ENCODE measurements at regions not wholly inside any gene's neighbourhood (a gene's known extent, or its start where the extent isn't known, plus 50 kb on each side); places are given as distances from the start of the nearest gene placed in this dataset.

GRCh38 chr9:79911724-79912123 lies 340.0 kb downstream of the TLE4 start:
- Histone ChIP-seq H3K9me3 (no peaks in the 10 kb centered on the region), H3K27ac (no peak overlapping the region), H3K27me3 (no peaks in the 10 kb centered on the region), H3K4me3 (no peak overlapping the region), H3K36me3 (no peaks in the 10 kb centered on the region), H3K4me1 (ENCODE audit: insufficient read depth) (no peaks in the 10 kb centered on the region)
- DNase-seq, result no peak
- intact Hi-C loops (cut with DNase I), result no loop called here
- 97 to 98% (median 97%) methylated on average over 19 of the region's 19 CpGs for WGBS, 3 donors
- TF ChIP-seq POLR2A (IDR thresholded peaks at IDR 0.05), result no peak
- TF ChIP-seq, protein P1, sequence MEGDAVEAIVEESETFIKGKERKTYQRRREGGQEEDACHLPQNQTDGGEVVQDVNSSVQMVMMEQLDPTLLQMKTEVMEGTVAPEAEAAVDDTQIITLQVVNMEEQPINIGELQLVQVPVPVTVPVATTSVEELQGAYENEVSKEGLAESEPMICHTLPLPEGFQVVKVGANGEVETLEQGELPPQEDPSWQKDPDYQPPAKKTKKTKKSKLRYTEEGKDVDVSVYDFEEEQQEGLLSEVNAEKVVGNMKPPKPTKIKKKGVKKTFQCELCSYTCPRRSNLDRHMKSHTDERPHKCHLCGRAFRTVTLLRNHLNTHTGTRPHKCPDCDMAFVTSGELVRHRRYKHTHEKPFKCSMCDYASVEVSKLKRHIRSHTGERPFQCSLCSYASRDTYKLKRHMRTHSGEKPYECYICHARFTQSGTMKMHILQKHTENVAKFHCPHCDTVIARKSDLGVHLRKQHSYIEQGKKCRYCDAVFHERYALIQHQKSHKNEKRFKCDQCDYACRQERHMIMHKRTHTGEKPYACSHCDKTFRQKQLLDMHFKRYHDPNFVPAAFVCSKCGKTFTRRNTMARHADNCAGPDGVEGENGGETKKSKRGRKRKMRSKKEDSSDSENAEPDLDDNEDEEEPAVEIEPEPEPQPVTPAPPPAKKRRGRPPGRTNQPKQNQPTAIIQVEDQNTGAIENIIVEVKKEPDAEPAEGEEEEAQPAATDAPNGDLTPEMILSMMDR (IDR thresholded peaks at IDR 0.05), result no peak
- TF ChIP-seq EP300 (IDR thresholded peaks at IDR 0.05), result no peak

GRCh38 chr9:79902825-79903600 lies 331.2 kb downstream of the TLE4 start:
- H3K27ac ChIP-seq, result no peak overlapping the region
- TF ChIP-seq, protein P1 (IDR thresholded peaks at IDR 0.05), result no peak
- TF ChIP-seq EP300 (IDR thresholded peaks at IDR 0.05), result no peak
- TF ChIP-seq POLR2A (IDR thresholded peaks at IDR 0.05), result no peak
- no peaks in the 10 kb centered on the region for H3K27me3 ChIP-seq
- WGBS, 3 donors, result 84 to 86% (median 85%) methylated on average over 7 of the region's 7 CpGs
- no peaks in the 10 kb centered on the region for H3K36me3 ChIP-seq
- H3K4me1 ChIP-seq (ENCODE audit: insufficient read depth), result no peaks in the 10 kb centered on the region
- H3K4me3 ChIP-seq, result no peak overlapping the region
- no peaks in the 10 kb centered on the region for H3K9me3 ChIP-seq
- intact Hi-C loops (cut with DNase I), result no loop called here
- no peak for DNase-seq

- H3K36me3 ChIP-seq, result no peaks in the 10 kb centered on the region
- no peaks in the 10 kb centered on the region for H3K9me3 ChIP-seq
- intact Hi-C loops (cut with DNase I), result no loop called here
- 81 to 100% (median 81%) methylated on average over 1 of the region's 1 CpG for WGBS, 3 donors
- TF ChIP-seq, protein P1 (IDR thresholded peaks at IDR 0.05), result no peak
- TF ChIP-seq EP300 (IDR thresholded peaks at IDR 0.05) (no peak), POLR2A (IDR thresholded peaks at IDR 0.05) (no peak)
- H3K27me3 ChIP-seq, result no peaks in the 10 kb centered on the region
- no peak overlapping the region for H3K4me3 ChIP-seq
- DNase-seq, result no peak
- H3K4me1 ChIP-seq (ENCODE audit: insufficient read depth), result no peaks in the 10 kb centered on the region
- no peak overlapping the region for H3K27ac ChIP-seq
Measured at GRCh38 chr9:79900754-79901153, 329.0 kb downstream of the TLE4 start.

DNA sequence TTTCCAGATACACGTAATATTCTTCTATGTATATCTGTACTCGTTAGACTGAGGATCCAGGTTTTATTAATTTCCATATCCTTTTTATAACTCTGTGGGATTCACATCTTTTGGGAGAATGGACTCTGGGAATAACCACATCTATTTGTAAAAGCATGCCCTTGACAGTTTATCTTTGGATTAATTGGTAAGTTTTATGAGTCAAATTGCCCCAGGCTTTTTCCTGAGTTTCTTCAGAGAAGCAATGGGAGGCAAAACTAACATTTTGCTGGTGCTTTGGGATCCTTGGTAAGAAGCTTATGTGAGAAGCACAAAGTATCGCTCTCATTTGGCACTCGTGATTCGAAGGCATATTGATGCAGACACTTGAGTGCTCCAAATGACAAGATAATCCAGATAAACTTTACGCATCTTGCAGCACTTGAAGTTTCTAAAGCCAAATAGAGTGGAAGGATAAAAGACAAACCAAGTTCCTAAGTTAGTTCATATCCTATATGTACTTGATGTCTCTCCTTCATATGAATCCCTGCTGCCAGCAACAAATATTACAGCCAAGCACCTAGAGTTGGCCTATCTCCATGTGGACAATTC lies 324.7 kb downstream of the TLE4 start:
- H3K4me1 ChIP-seq (ENCODE audit: insufficient read depth), result no peaks in the 10 kb centered on the region
- H3K4me3 ChIP-seq, result no peak overlapping the region
- no peak overlapping the region for H3K27ac ChIP-seq
- H3K27me3 ChIP-seq, result no peaks in the 10 kb centered on the region
- DNase-seq, result no peak
- no peaks in the 10 kb centered on the region for H3K36me3 ChIP-seq
- H3K9me3 ChIP-seq, result no peaks in the 10 kb centered on the region
- intact Hi-C loops (cut with DNase I), result no loop called here
- TF ChIP-seq EP300 (IDR thresholded peaks at IDR 0.05) (no peak), POLR2A (IDR thresholded peaks at IDR 0.05) (no peak)
- TF ChIP-seq, protein P1 (IDR thresholded peaks at IDR 0.05), result no peak
- 75 to 79% (median 77%) methylated on average over 6 of the region's 6 CpGs for WGBS, 3 donors
